ENCODE measurements at regions not wholly inside any gene's neighbourhood (a gene's known extent, or its start where the extent isn't known, plus 50 kb on each side); places are given as distances from the start of the nearest gene placed in this dataset.
"Not testable (repeated sequence)": the region's sequence is repeated elsewhere in the genome, so short reads cannot be mapped to it uniquely, and the experiment has no call there.

DNA sequence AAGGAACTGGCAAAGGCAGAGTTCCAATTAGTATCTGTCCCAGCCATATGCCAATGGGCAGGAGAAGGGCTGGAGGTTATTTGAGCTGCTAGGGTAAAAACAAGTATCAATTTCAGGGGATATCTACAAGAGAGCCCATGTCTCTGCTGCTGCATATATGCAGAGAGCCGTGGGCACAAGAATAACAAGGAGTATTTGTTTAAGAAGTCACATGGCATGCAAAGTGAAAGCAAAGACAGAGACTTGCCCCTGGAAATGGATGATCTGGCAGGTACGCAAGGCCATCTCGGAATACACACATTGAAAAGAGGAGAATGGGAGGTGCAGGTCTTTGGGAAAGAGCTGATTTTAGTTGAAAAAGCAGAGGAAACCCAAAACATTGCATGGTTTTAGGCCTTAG lies 170.6 kb downstream of the EVA1A start:
- CTCF ChIA-PET = no interaction called here
- POLR2A ChIA-PET = no interaction called here

DNA sequence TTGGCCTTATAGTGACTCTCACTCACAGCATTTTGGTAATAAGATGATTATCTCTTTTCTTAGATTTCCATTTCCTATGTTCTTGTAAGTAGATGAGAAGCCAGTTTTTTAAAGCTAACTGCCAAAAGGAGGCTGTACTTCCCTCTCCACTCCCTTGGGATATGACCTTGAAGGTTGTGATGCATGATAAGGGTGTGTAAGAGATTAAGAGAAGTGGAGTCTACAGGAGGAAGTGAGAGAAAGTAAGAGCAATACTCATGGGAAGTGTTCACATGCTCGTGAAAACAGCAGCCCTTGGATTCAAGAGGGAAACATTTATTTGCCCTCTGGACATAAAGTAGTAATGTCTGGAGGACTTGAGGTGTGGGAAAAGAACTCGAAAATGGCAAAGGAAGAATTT lies 171.5 kb downstream of the EVA1A start:
- ChIA-PET POLR2A (no interaction called here), CTCF (no interaction called here)

DNA sequence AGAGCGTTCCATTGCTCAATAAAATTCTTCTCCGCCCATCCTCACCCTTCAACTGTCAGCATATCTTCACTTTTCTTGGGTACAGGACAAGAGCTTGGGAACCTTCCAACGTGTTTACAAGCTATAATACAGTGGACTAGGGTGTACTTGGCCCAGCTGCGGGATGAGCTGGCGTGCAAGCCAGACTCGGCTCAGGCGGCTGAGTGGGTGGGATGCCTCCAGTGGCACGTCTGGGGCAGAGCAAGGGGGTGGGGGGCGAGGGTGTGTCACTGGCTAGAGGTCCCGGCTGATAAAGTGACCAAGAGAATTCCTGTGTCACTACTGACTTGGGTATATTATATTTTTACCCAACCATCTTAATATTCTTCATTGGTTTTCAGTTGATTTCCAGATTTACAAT lies 179.7 kb downstream of the EVA1A start:
- CTCF ChIA-PET = no interaction called here
- POLR2A ChIA-PET = no interaction called here

GRCh38 chr2:75379476-75380210 lies 180.3 kb upstream of the TACR1 start:
- ChIA-PET POLR2A (no interaction called here), CTCF (no interaction called here)

- POLR2A ChIA-PET = no interaction called here
- CTCF ChIA-PET = no interaction called here
Measured at GRCh38 chr2:75375646-75376582, 176.6 kb upstream of the TACR1 start.

- CTCF ChIA-PET, POLR2A ChIA-PET: not testable (repeated sequence)
Measured at GRCh38 chr2:75374414-75374957, 175.2 kb upstream of the TACR1 start.

GRCh38 chr2:75367401-75367800 lies 168.1 kb upstream of the TACR1 start:
- POLR2A ChIA-PET = no interaction called here
- CTCF ChIA-PET = no interaction called here

GRCh38 chr2:75361486-75361885 lies 162.2 kb upstream of the TACR1 start:
- CTCF ChIA-PET = no interaction called here
- POLR2A ChIA-PET = no interaction called here

DNA sequence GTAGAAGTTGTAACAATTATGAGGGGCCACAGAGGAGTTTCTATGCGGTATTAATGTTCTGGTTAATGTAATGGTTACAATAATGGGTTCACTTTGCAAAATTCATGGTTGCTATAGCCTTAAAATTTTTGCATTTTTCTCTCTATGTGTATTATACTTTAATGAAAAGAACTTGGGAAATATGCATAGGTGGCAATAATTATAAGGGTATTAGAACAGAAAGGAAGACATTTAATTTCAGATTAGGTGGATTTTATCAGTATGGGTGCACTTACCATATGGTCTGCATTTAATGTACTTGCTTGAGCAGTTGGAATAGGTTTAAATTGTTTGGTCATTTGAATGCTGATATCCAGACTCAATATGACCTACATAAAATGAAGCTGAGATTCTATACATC lies 161.6 kb upstream of the TACR1 start:
- ChIA-PET CTCF (no interaction called here), POLR2A (no interaction called here)

DNA sequence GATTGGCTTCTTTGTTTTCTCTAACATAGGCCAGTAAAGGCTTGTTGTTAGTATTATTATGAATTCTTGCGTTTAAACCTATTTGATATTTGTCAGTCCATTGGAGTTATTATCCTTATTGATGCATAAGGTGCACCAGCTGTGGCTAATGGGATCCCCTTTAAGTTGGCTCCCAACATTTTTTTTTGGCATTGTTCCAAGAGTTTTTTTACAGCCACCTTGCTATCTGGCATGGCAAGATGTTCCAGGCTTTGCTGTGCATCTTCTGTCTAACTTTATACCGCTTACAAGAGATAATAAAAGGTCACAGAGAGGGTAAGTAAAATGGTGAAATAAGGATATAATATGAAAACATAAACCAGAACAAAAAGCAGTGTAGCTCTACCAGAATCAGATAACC lies 157.5 kb upstream of the TACR1 start:
- CTCF ChIA-PET = no interaction called here
- POLR2A ChIA-PET = no interaction called here

DNA sequence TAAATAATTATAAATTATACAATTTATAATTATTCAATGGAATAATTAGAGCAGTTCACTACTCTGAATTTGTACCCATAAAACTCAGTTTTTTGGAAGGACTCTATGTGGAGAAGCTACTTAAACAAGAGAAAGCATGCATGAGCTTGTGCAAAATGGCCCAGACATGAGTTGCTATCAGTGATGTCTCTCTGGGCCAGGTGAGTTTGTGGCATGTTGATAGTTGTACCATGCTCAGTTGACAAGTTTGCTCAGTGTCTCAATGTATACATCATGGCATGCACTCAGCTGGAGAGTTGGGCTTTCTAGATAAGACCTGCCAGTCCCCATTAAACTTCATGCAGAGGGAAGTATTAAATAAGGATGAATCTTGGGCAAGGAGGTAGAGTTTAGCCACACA lies 153.8 kb upstream of the TACR1 start:
- ChIA-PET POLR2A (no interaction called here), CTCF (no interaction called here)

DNA sequence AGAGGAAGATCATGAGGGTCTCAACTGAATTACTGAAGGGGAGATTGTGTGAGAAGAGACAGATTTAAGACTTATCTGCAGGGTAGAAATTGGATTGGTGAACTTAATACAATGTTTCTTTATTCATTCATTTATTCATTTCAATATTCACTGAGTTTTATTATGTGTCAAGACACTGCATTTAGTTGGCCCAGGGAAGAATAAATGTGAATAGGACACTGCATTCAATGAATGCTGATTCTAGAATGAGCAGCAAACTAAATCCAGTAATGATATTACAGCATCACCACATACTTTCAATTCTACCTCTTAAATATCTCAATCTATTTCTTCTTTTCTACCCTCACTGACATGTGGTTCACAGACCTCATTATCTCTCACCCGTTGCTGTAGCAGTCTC lies 149.0 kb upstream of the TACR1 start:
- ChIA-PET POLR2A (no interaction called here), CTCF (no interaction called here)

GRCh38 chr2:75344146-75344545 lies 144.8 kb upstream of the TACR1 start:
- ChIA-PET CTCF (no interaction called here), POLR2A (no interaction called here)

GRCh38 chr2:75342504-75343175 lies 143.3 kb upstream of the TACR1 start:
- ChIA-PET POLR2A (no interaction called here), CTCF (no interaction called here)

GRCh38 chr2:75340560-75340959 lies 141.2 kb upstream of the TACR1 start:
- POLR2A ChIA-PET = no interaction called here
- CTCF ChIA-PET = no interaction called here

- CTCF ChIA-PET = no interaction called here
- POLR2A ChIA-PET = no interaction called here
Measured at GRCh38 chr2:75338461-75338860, 139.1 kb upstream of the TACR1 start.

GRCh38 chr2:75337619-75338018 lies 138.3 kb upstream of the TACR1 start:
- CTCF ChIA-PET = no interaction called here

DNA sequence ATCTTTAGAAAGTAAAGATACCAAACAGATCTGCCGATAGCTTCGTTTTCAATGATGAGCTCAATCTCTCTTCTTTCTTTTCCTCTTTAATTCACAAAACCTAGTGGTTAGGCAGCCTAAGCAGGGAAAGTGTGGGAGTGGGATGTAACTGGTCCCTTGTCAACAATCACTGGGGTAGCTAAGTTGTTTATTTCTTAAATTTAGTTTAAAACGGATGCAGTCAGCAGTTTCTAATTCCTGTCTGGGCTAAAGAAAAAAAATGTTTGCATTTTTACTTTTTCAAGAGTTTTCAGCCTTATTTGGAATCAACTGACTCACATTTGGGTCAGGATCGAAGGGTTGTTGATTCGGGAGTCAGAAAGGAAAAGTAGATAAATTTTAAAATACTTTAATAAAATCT lies 137.7 kb upstream of the TACR1 start:
- CTCF ChIA-PET = no interaction called here
- POLR2A ChIA-PET = no interaction called here

More at GRCh38 chr2:75337619-75338018, 138.3 kb upstream of the TACR1 start:
- POLR2A ChIA-PET = no interaction called here

- CTCF ChIA-PET = no interaction called here
- POLR2A ChIA-PET = no interaction called here
Measured at GRCh38 chr2:75336451-75336850, 137.1 kb upstream of the TACR1 start.

GRCh38 chr2:75334076-75334475 lies 134.8 kb upstream of the TACR1 start:
- CTCF ChIA-PET = no interaction called here
- POLR2A ChIA-PET = no interaction called here

- POLR2A ChIA-PET = no interaction called here
- CTCF ChIA-PET = no interaction called here
Measured at GRCh38 chr2:75333646-75334045, 134.3 kb upstream of the TACR1 start.
